Astrocyte of the hippocampus (primary cell): ENCODE measurements at regions not wholly inside any gene's neighbourhood (a gene's known extent, or its start where the extent isn't known, plus 50 kb on each side); places are given as distances from the start of the nearest gene placed in this dataset.
"Not testable (repeated sequence)": the region's sequence is repeated elsewhere in the genome, so short reads cannot be mapped to it uniquely, and the experiment has no call there.

Experiments
- DNase-seq: peaks from one replicate; pipeline ENCODE4 v3.0.0; 2011; ENCODE audit warnings: low read depth, low spot score

DNA sequence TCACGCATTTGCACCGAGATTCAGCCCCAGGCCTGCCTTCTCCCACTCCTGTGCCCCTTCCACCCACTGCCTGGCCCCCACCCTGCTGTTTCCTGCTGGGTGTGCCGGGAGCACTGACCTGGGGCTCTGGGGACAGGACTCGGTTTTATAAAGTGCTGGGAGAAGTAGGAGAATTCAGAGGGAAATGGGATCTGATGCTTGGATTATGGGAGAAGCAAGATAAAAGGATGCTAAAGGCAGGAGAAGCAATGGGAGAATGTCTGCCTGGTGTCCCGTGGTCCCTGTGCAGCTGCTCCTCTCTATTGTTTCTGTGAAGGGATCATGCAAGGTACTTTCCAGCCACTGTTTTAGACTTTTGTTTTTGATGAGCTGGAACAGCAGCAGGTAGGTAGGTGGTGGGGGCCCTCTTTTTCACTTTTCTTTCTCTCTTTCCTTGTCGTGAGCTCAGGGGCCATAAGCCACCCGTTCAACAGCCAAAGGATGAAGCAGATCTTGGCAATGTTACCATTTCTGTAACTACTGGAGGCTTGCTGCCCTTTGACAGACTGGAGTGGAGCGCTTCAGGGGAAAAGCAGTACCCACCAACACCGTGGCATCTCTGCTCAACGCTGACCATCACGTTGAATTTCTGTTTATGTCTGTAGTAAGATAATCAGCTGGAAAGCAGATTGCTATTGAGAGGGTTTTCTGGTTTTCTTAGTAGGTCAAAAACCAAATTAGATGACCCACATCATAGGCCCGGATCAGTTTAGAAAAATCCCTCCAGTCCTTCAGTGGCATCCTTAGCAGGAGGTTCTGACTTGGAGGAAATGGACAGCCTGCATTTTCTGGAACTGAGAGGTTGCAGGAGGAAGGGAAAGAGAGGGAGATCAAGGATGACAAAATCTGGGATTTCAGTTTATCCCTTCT lies 63.8 kb upstream of the ENPP6 start:
- DNase-seq, result no peak

DNA sequence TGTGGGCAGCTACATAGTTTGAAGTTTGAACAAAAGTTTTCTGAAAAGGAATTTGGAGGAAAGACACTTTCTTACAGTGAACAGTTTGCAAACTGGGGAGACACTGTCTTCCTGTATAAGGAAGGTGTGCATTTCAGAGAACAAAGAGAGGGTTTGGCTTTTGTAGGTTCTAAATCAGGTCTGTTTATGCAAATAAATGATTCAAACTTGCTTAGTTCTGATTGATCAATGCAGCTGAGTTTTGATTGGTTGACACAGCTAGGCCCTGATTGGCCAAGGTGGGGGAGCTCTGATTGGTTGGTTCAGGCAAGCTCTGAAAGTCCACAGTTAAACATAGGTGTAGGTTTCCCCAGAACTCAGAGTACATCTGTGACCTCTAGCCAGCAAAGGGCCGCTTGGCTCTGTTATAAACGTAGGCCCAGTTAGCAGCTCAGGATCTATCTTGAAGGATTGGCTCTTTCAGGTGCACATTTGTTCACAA lies 63.0 kb upstream of the ENPP6 start:
- no peak for DNase-seq

DNA sequence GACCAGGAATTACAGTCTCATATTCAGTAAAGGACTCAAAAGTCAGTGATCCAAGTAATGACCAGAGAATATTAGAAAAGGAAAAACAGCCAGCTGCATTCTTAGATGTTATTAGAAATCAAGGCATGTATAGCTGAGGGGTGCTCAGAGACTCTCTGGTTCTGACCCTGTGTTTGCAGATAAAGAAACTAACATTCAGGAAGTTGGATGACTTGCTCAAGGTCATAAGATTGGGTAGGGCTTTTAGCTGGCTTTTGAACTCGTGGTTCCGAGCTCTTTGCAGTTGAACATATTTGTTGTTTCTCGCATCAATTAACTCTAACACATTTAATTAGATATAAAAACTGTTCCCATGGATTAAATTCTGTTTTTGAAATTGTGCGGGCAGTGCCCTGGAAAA lies 62.5 kb upstream of the ENPP6 start:
- DNase-seq, result no peak

DNA sequence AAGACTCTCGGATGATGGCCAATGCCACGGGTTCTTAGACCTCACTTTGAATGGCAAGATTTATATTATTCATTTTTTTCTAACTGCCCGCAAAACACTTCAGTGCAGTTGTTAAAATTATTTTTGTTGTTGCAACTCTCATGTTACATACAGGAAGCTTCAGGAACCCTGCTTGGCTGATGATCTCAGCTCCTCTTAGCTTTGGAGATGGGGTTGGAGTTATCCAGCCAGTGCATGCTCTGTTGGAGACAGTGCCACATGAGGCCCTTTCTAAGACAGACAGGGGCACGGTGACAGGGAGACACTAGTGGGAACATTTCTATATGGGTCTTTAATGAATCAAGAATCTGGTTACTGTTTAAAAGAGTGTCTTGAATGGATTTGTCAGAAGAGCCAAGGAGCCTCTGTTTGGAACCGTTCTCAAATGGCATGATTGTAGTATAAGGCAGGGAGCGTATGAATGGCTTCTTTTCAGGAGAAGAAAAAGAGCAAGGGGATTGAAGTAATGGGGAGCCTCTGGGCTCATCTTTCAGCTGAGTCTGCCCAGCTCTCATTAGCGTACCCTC lies 61.9 kb upstream of the ENPP6 start:
- DNase-seq, result no peak

DNA sequence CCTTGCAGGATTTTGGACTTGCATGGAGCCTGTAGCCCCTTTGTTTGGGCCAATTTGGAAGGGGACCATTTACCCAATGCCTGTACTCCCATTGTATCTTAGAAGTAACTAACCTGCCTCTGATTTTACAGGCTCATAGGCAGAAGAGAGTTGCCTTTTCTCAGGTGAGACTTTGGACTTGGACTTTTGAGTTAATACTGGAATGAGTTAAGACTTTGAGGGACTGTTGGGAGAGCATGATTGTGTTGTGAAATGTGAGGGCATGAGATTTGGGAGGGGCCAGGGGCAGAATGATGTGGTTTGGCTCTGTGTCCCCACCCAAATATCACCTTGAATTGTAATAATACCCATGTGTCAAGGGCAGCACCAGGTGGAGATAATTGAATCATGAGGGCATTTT lies 60.1 kb upstream of the ENPP6 start:
- DNase-seq, result not testable (repeated sequence)

DNA sequence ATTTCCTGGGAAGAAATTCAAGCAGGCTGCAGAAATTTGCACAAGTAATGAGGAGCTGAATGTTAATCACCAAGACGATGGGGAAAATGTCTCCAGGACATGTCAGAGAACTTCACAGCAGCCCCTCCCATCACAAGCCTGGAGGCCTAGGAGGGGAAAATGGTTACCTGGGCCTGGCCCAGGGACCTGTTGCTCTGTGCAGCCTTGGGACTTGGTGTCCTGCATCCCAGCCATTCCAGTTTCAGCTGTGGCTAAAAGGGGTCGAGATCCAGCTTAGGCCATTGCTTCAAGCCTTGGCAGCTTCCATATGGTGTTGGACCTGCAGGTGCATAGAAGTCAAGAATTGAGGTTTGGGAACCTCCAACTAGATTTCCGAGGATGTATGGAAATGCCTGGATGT lies 59.3 kb upstream of the ENPP6 start:
- not testable (repeated sequence) for DNase-seq

DNA sequence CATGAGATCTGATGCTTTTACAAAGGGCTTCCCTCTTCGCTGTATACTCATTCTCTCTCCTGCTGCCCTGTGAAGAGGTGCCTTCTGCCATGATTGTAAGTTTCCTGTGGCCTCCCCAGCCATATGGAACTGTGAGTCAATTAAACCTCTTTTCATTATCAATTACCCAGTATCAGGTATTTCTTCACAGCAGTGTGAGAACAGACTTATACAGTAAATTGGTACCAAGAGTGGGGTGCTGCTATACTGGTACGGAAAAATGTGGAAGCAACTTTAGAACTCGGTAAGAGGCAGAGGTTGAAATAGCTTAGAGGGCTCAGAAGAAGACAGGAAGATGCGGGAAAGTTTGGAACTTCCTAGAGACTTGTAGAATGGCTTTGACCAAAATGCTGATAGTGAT lies 58.7 kb upstream of the ENPP6 start:
- not testable (repeated sequence) for DNase-seq

DNA sequence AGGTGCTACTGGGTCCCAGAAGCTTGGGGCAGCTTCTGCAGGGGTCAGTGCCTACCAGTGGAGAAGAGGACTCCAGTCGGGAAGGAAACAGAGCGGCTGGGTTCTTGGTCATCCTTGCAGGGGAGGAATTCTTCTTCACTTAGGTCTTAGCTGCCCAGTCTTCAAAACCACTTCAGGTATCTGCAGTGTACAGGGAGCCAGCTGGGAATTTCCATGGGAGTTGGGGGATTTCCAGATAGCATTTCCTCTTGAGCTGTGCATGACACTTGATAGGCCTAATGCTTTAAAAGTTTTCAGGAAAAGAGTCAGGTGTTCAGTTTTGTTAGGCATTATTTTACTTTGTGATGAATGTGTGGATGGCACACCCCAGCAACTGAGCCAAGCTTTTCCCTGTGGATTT lies 58.1 kb upstream of the ENPP6 start:
- DNase-seq, result peak; percentile 42

DNA sequence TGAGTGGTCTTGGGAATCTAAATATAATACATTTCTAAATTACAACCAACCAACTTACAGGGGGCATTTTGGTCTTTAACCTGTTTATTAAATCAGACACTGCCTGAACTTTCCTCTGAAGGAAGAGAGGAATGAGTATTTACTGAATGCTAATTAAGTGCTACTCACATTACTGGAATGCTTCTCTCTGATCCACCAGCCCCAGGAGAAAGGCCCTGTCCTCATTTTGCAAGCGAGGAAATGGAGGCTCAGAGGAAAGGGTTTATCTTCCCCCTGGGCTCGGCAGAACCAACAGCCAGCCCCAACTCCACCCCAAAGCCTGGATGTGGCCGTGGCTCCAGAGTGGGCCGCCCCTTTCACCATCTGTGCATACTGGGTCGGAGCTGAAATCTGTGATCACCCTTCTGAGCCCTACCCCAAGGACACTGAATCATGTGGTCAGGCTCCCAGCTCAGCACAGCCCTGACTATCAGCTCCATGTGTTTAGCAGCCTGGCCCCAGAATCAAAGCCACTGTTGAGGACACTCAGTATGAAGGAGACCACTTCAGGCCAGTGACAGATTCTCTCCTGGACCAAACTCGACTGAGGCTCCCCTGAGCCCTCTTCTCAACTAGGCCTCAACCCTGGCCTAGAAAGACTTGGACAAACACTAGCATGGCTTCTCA lies 56.7 kb upstream of the ENPP6 start:
- DNase-seq, result peak; percentile 58

DNA sequence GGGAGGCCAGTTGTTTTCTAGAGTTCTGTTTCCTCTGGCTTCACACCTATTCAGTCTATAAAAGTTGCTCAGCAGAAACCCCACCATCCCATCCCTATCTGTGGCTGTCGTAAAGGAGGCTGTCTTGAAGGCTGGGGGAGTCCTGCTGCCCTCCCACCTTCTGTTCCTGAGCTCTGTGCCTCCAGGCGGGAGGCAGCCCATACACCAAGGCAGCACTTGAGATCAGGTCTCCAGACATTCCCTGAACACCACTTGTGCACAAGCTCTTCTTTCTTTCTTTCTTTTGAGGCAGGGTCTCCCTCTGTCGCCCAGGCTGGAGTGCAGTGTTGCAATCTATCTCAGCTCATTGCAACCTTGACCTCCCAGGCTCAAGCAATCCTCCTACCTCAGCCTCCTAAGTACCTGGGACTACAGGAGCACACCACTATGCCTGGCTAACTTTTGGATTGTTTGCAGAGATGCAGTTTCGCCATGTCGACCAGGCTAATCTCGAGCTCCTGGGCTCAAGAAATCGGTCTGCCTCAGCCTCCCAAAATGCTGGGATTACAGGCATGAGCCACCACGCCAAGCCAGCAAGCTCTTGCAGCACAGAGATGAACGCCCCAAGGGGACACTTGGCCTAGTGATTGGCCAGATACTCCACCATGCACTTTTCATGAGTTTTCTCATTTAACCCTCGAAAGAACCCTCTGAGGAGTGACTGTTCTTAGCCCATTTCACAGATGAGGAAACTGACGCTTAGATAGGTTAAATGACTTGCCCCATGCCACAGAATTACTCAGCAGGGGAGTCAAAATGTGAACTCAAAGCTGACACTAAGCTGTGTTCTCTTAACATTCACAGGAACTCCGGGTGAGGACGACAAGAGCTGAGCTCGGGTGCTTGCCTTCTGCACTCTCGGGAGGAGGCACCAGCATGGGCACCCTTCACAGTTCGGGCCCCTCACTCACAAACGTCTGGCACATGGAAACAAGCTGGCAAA lies 55.8 kb upstream of the ENPP6 start:
- no peak for DNase-seq

DNA sequence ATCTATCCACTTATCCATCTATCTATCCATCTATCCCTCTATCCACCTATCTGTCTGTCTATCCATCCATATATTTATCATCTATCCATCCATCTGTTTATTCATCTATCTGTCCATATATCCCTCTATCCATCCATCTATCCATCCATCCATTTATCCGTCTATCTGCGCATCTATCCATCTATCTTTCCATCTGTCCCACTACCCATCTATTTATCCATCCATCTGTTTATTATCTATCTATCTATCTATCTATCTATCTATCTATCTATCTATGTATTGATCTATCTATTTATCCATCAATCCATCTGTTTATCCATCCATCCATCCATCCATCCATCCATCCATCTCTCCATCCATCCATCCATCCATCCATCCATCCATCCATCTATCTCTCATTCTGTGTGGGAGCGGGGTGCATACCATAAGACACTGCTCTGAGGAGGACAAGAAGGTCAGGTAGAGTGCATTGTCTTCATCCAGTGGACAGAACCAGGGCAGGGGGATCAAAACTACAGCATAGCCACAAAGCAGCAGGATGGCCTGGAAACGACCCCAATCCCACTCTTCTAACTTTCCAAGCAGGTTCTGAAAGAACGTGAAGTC lies 53.2 kb upstream of the ENPP6 start:
- no peak for DNase-seq

DNA sequence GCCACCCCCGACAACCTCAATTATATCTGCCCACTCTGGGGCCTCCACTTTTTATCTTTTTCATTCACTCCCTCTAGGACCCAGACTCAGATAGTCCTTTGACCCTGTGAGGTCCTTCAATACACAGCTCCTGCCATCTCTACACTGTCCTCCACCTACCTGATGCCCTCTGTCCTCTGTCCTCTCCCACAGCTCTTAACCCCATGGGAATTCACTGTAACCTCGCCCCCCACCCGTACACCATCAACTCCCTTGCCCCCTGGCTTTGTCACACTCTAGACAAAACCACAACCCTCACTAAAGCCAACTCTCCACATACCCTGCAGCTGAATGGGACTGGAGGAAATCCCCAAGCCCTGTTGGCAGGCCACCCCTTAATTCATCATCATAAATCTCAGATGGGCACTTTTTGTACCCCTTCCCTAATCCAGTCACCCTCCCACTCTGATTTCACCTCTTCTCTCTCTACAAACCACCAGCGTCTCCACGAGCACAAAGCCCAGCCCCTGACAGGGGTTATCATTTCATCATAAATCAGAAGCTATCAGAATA lies 52.3 kb upstream of the ENPP6 start:
- DNase-seq, result no peak

DNA sequence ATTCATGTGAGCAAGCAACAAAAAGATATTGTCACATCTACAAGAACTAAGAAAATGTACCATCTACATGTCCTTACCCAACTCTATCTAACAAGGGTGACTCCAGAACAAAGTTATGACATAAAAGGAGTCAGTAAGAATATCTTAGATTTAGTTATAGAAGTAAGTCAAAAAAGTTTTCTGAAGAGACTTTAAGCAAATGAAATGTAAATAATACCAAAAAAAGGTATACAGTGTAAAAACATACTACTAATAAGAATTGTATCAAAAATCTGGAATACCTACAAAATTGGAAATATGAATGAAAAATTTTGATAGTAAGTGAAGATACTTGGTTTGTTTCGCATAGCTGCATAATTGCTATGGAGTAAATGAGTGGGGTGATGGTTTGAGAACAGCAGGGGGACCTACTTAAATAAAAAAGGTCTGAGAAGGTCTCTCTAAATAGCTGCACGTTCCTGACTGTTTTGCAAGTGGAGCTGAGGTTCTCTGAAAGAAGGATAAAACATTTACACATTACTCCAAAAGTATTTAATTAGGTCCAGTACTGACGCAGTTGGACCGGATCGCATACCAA lies 51.0 kb upstream of the ENPP6 start:
- peak; percentile 32 for DNase-seq

DNA sequence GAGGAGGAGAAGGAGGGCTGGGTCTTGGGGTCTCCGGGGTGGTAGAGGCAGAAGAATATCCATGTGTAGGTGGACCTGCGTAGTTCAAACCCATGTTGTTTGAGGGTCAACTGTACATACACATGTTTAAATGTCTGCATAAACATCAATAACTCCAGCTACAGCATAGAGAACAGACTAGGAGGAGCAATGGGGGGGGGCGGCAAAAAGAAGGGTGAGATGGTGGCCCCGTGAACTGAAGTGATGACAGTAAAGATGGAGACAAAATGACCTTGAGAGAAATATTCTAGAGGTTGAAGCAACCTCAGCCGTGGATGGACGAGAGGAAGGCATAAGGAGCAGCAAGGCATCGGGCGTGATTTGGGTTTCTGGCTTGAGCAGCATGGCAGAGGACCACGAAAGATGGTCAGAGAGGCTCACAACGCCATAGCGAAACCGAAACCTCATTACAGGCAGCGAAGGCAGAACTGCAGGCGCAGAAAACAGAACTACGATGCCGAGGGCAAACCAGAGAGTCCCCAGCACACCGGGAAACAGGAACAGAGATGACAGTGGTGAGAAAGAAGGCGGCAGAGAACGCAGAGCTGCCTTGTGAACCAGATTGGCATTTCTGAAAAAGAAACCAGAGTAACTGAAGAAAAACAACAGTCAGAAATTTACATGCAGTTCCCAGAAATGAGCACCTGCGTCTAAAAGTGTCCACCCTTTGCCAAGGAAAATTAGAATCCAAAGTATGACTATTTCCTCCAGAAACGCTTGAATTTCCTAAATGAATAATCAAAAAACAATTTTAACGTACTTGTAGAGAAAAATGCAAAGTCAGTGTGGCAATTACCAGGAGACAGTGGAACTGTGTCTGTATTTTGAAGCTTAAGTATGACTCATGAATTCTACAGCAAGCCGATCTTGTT lies 50.3 kb upstream of the ENPP6 start:
- peak; percentile 79 for DNase-seq
